Large intestine (tissue), 3 donors: ENCODE measurements at regions not wholly inside any gene's neighbourhood (a gene's known extent, or its start where the extent isn't known, plus 50 kb on each side); places are given as distances from the start of the nearest gene placed in this dataset.
"Not testable (repeated sequence)": the region's sequence is repeated elsewhere in the genome, so short reads cannot be mapped to it uniquely, and the experiment has no call there.

ENCODE experiments used
- DNase-seq, 2 donors: peaks; one replicate each; pipeline versions ENCODE4 v3.0.0 to v3.0.0-alpha.2; 2013
- H3K27ac ChIP-seq: one replicate; pipeline ENCODE4 v1.5.1; 2013; ENCODE audit warnings: low read length
- H3K27me3 ChIP-seq: 2 replicates; pipeline ENCODE4 v1.6.1; 2013; ENCODE audit warnings: low read length; ENCODE audit not compliant: control insufficient read depth, insufficient read depth
- H3K36me3 ChIP-seq: 2 replicates; pipeline ENCODE4 v1.6.1; 2013; ENCODE audit warnings: low read length; ENCODE audit not compliant: control insufficient read depth, insufficient read depth
- H3K4me1 ChIP-seq: one replicate; pipeline ENCODE4 v1.6.1; 2013; ENCODE audit warnings: low read length; ENCODE audit not compliant: control insufficient read depth, insufficient read depth
- H3K4me3 ChIP-seq: one replicate; pipeline ENCODE4 v1.5.1; 2013; ENCODE audit warnings: low read length
- H3K9me3 ChIP-seq: one replicate; pipeline ENCODE4 v1.6.1; 2013; ENCODE audit warnings: mild to moderate bottlenecking, low read depth, low read length, moderate library complexity; ENCODE audit not compliant: control insufficient read depth
- WGBS: methylation state at CpG from one replicate; pipeline ENCODE4 v1.1.5; 2013; ENCODE audit warnings: low lambda C conversion rate; ENCODE audit not compliant: insufficient coverage; 5-methylcytosine and 5-hydroxymethylcytosine counted together

DNA sequence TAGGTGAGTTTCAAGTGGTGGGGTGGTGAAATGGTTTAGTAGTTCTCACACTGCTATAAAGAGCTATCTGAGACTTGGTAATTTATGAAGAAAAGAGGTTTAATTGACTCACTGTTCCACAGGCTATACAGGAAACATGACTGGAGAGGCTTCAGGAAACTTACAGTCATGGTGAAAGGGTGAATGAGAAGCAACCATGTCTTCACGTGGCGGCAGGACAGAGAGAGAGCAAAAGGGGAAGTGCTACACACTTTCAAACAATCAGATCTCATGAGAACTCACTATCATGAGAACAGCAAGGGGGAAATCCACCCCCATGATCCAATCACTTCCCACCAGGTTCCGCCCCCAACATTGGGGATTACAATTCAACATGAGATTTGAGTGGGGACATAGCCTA lies 67.3 kb upstream of the KCNA1 start:
- H3K4me3 ChIP-seq, H3K9me3 ChIP-seq, H3K36me3 ChIP-seq, H3K27ac ChIP-seq, DNase-seq, H3K4me1 ChIP-seq: not testable (repeated sequence)
- peaks cover 10% of the 10 kb centered on the region for H3K27me3 ChIP-seq
- no CpG with 5 or more reads among the region's 3 CpGs for WGBS

GRCh38 chr12:4843907-4844306 lies 65.8 kb upstream of the KCNA1 start:
- Histone ChIP-seq H3K9me3 (no peaks in the 10 kb centered on the region), H3K4me1 (no peaks in the 10 kb centered on the region), H3K27ac (no peak overlapping the region), H3K4me3 (no peak overlapping the region), H3K36me3 (no peaks in the 10 kb centered on the region), H3K27me3 (peaks cover 7% of the 10 kb centered on the region)
- 100% methylated on average over 1 of the region's 4 CpGs for WGBS
- no peak for DNase-seq

DNA sequence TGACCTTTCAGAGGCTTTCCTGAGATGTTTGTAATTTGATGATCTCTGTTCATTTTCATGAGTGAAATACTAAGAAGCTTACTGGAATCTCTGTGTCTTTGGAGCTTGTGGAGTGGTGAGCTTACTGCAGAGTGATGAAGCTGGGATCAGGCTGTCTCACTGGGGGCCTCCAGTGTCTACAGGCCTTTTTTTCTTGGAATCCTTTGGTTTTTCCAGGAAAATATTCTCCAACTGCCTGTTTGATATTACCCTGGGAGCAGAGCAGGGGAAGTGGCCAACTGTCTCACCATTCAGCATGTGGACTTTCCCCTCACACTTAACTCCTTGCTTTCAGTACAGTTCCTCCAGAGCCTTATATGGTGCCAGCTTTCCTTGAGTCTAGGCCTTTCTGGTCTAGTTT lies 62.0 kb upstream of the KCNA1 start:
- peak in 1 of 2 donors; percentile 34 for DNase-seq
- H3K36me3 ChIP-seq: no peaks in the 10 kb centered on the region
- peaks cover 2% of the 10 kb centered on the region for H3K27me3 ChIP-seq
- no peak overlapping the region for H3K27ac ChIP-seq
- no peaks in the 10 kb centered on the region for H3K9me3 ChIP-seq
- H3K4me1 ChIP-seq: no peaks in the 10 kb centered on the region
- H3K4me3 ChIP-seq: no peak overlapping the region

GRCh38 chr12:4849115-4849541 lies 60.6 kb upstream of the KCNA1 start:
- no peaks in the 10 kb centered on the region for H3K9me3 ChIP-seq
- peak; percentile 67 to 74 for DNase-seq
- H3K27ac ChIP-seq: no peak overlapping the region
- peaks cover 4% of the 10 kb centered on the region for H3K27me3 ChIP-seq
- no peaks in the 10 kb centered on the region for H3K36me3 ChIP-seq
- 0% methylated on average over 1 of the region's 5 CpGs for WGBS
- H3K4me1 ChIP-seq: no peaks in the 10 kb centered on the region
- H3K4me3 ChIP-seq: no peak overlapping the region

- DNase-seq: no peak
- Histone ChIP-seq H3K9me3 (no peaks in the 10 kb centered on the region), H3K4me1 (no peaks in the 10 kb centered on the region), H3K4me3 (no peak overlapping the region), H3K27me3 (peaks cover 3% of the 10 kb centered on the region), H3K36me3 (no peaks in the 10 kb centered on the region), H3K27ac (no peak overlapping the region)
- 59% methylated on average over 6 of the region's 18 CpGs for WGBS
These were observed 59.8 kb upstream of the KCNA1 start for GRCh38 chr12:4849795-4850345.

DNA sequence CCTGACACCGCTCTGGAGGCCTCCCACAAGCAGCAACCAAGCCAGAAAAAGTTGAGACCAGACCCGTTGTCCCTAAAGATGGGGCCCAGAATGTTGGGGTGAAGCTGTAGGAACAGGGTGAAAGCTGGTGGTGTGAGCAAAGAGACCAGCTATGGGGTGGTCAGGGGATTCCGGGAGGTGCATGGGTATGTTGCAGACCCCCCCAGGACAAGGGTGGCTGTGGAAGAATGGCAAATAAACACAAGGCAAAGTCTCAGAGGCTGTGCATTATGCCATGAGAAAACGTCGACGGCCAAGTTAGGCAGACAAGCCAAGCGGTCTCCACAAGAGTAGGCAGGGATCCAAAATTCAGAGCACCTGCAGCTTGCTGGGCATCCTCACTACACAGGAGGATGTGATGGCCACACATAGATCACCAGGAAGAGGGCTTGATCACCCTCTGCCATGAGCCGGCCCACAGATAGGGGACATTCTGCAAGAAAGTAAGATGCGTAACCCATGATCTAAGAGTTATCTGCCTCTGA lies 58.8 kb upstream of the KCNA1 start:
- Histone ChIP-seq H3K4me1 (no peaks in the 10 kb centered on the region), H3K4me3 (no peak overlapping the region), H3K9me3 (no peaks in the 10 kb centered on the region), H3K27ac (no peak overlapping the region), H3K36me3 (no peaks in the 10 kb centered on the region), H3K27me3 (peaks cover 6% of the 10 kb centered on the region)
- no CpG with 5 or more reads among the region's 9 CpGs for WGBS
- DNase-seq: no peak

DNA sequence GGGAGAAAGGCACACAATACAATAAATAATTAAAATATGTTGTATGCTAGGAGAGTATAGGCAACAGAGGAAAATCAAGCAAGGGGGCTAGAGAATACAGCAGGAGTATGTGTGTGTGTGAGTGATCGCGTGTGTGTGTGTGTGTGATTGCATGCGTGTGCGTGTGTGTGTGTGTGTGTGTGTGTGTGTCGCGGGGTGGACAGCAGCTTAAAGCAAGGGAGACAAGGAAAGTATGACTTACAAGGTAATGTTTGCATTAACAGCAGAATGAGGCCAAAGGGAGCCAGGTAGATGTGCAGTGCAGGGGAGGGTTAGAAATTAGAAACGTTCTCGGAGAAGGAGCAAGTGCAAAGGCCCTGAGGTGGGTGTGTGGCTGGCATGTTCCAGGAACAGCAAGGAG lies 57.4 kb upstream of the KCNA1 start:
- no peak for DNase-seq
- Histone ChIP-seq H3K36me3 (no peaks in the 10 kb centered on the region), H3K4me1 (no peaks in the 10 kb centered on the region), H3K27ac (no peak overlapping the region), H3K4me3 (no peak overlapping the region), H3K27me3 (peaks cover 15% of the 10 kb centered on the region), H3K9me3 (no peaks in the 10 kb centered on the region)
- WGBS: no CpG with 5 or more reads among the region's 8 CpGs

GRCh38 chr12:4852911-4853310 lies 56.8 kb upstream of the KCNA1 start:
- DNase-seq: no peak
- no peaks in the 10 kb centered on the region for H3K4me1 ChIP-seq
- H3K9me3 ChIP-seq: no peaks in the 10 kb centered on the region
- H3K27me3 ChIP-seq: peaks cover 20% of the 10 kb centered on the region
- 100% methylated on average over 7 of the region's 12 CpGs for WGBS
- H3K27ac ChIP-seq: no peak overlapping the region
- no peak overlapping the region for H3K4me3 ChIP-seq
- H3K36me3 ChIP-seq: no peaks in the 10 kb centered on the region

GRCh38 chr12:4855121-4855924 lies 54.4 kb upstream of the KCNA1 start:
- peak; percentile 60 to 70 for DNase-seq
- H3K4me1 ChIP-seq: peaks cover 4% of the 10 kb centered on the region
- H3K9me3 ChIP-seq: no peaks in the 10 kb centered on the region
- H3K4me3 ChIP-seq: no peak overlapping the region
- no peak overlapping the region for H3K27ac ChIP-seq
- WGBS: no CpG with 5 or more reads among the region's 14 CpGs
- H3K27me3 ChIP-seq: peaks cover 43% of the 10 kb centered on the region
- no peaks in the 10 kb centered on the region for H3K36me3 ChIP-seq

DNA sequence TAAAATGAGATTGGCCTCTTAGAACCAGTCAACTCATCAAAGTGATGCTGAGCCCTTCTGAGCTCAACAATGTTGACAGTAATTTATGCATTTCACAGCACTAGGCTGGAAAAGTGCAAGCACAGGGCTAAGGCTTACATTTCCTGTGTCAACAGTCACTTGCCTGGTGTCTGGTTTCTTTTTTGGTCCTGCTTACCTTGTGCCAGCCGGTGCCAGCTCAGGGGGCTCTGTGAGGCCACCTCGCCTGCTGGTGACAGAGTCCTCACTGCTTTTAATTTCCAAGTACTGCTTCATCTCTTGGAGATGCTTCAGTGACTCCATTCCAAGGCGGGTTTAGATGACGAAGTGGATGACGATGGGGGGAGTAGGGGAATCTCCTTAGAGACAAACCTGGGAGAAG lies 53.1 kb upstream of the KCNA1 start:
- Histone ChIP-seq H3K27me3 (peaks cover 49% of the 10 kb centered on the region), H3K36me3 (no peaks in the 10 kb centered on the region), H3K4me1 (peaks cover 4% of the 10 kb centered on the region), H3K27ac (no peak overlapping the region), H3K9me3 (no peaks in the 10 kb centered on the region), H3K4me3 (no peak overlapping the region)
- no peak for DNase-seq
- WGBS: no CpG with 5 or more reads among the region's 5 CpGs
